NB4 (cell line): ENCODE measurements at regions not wholly inside any gene's neighbourhood (a gene's known extent, or its start where the extent isn't known, plus 50 kb on each side); places are given as distances from the start of the nearest gene placed in this dataset.
"Not testable (repeated sequence)": the region's sequence is repeated elsewhere in the genome, so short reads cannot be mapped to it uniquely, and the experiment has no call there.

Source experiments
- DNase-seq: peaks from one replicate; pipeline ENCODE4 v3.0.0; 2010; ENCODE audit warnings: low read depth
- H3K4me3 ChIP-seq: one replicate; pipeline ENCODE4 v1.5.1; 2011; ENCODE audit warnings: mild to moderate bottlenecking, low read depth, low read length, moderate library complexity
- CTCF ChIP-seq: IDR thresholded peaks from one replicate; pipeline ENCODE4 v1.5.1; 2012; ENCODE audit warnings: low read depth, low read length
- MYC ChIP-seq: IDR thresholded peaks from 2 replicates; pipeline ENCODE4 v1.6.1; 2011; ENCODE audit warnings: low read depth, low read length
- POLR2A ChIP-seq: IDR thresholded peaks from 2 replicates; pipeline ENCODE4 v1.6.1; 2011; ENCODE audit warnings: mild to moderate bottlenecking; ENCODE audit not compliant: insufficient read length; ENCODE audit errors: extremely low read depth
- TF ChIP-seq, protein P1 (sequence below): IDR thresholded peaks from 2 replicates; pipeline ENCODE4 v1.6.1; 2011; ENCODE audit warnings: low read depth, low read length

DNA sequence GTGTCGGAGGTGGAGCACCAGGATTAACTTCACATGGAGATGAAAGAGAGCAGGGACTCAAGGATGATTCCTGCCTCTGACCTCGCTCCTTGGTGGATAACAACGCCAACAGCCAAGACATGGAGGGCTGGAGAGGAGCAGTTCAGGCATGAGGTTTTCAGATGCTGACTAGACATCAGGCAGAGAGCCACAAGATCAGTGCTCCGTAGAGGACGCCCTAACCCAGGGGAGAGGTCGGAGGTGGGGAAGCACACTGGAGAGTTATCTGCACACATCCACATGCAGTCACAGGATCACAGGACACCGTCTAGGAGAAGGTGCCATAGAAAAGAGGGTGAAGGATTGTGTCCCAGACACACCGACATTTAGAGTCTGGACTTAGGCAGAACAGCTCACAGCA lies 344.3 kb downstream of the EIPR1 start:
- TF ChIP-seq CTCF = no peak
- no peak for DNase-seq
- no peak overlapping the region for H3K4me3 ChIP-seq

DNA sequence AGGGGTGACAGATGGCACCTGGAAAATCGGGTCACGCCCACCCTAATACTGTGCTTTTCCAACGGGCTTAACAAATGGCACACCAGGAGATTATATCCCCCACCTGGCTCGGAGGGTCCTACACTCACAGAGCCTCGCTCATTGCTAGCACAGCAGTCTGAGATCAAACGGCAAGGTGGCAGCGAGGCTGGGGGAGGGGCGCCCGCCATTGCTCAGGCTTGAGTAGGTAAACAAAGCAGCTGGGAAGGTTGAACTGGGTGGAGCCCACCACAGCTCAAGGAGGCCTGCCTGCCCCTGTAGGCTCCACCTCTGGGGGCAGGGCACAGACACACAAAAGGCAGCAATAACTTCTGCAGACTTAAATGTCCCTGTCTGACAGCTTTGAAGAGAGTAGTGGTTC lies 346.8 kb downstream of the EIPR1 start:
- not testable (repeated sequence) for H3K4me3 ChIP-seq, DNase-seq

- no peak for TF ChIP-seq CTCF
- no peak for TF ChIP-seq MYC
- no peak for TF ChIP-seq POLR2A
- no peak for DNase-seq
- no peak overlapping the region for H3K4me3 ChIP-seq
Measured at GRCh38 chr2:3025984-3026383, 351.6 kb downstream of the EIPR1 start.

GRCh38 chr2:3025261-3025660 lies 352.4 kb downstream of the EIPR1 start:
- H3K4me3 ChIP-seq = no peak overlapping the region
- no peak for TF ChIP-seq CTCF
- TF ChIP-seq, protein P1, sequence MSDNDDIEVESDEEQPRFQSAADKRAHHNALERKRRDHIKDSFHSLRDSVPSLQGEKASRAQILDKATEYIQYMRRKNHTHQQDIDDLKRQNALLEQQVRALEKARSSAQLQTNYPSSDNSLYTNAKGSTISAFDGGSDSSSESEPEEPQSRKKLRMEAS = no peak
- TF ChIP-seq MYC = no peak
- no peak for TF ChIP-seq POLR2A
- no peak for DNase-seq

DNA sequence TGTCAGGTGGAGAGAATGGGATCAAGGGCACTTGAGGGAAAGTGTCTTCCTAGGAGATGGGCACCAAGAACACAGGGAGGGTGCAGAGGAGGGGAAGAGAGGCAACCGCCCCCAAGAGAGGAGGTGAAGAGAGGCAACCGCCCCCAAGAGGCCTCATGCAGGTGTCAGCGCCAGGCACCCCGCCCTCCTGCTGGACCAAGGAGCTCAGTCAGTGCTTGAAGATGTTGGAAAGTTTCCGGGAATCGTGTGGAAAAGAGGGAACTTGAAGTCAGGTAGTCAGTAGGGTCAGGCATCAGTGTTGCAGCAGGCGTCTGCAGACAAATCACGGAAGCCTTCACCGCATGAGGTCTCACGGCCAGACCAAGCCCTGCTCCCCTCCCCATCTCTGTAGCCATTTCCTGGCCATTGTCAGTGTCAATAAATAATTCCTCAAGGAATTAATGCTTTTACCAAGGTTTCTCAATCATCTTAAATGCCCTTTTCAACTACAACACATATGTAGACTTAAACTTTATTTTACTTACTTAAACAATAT lies 353.1 kb downstream of the EIPR1 start:
- TF ChIP-seq, protein P1 = no peak
- no peak for TF ChIP-seq CTCF
- no peak for TF ChIP-seq POLR2A
- no peak for TF ChIP-seq MYC
- no peak overlapping the region for H3K4me3 ChIP-seq
- no peak for DNase-seq

DNA sequence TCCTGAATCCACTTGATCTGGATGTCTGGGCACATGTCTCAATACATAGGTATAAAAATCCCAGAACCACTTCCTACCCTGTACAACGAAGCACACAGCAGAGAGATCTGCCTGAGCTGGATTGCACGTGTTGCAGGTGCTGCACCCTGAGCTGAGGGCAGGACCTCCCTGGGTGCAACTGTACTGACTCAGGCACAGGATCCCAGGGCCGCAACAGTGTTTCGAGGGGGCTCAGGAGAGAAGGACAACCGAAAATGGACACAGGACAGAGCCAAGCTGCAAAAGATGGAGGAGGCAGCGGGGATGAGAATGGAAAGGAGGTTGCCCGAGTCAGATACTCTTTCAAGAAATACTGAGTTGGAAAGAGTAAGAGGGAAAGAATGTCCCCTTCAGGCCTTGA lies 354.1 kb downstream of the EIPR1 start:
- H3K4me3 ChIP-seq = no peak overlapping the region
- TF ChIP-seq, protein P1 = no peak
- TF ChIP-seq MYC = no peak
- DNase-seq = no peak

DNA sequence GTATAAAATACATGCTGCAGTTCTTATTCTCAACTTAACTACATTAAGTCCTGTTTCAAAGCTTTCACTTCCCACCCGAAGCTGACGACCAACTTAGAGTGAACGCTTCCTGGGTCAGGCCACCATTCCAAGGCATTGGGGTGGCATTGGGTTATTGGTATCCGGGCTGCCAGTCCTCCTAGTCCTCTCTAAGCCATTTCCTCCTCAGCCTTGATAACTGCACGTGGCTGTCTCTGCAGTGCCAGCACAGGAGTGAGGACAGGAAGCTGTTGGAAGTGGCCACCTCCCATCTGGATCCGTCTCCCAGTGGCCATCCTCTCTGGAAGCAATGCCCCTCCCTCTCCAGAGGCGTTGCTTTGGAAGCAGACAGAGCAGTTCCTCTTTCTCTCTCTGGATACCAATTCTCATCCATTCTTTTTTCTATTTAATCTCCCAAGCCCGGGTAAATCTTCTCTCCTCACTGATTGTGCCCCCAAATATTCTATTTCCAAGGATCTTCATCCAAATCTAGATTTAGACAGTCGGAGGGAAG lies 354.7 kb downstream of the EIPR1 start:
- no peak for DNase-seq
- no peak overlapping the region for H3K4me3 ChIP-seq
- TF ChIP-seq CTCF (no peak), MYC (no peak), POLR2A (no peak)
- TF ChIP-seq, protein P1 = no peak
